Muscle of arm (tissue), 1 donor: ENCODE measurements at regions not wholly inside any gene's neighbourhood (a gene's known extent, or its start where the extent isn't known, plus 50 kb on each side); places are given as distances from the start of the nearest gene placed in this dataset.
A peak's percentile ranks its signal among the peaks of the same experiment; 100 is the strongest.

Source experiments
- DNase-seq: peaks from one replicate; pipeline ENCODE4 v3.0.0-alpha.2; 2013

DNA sequence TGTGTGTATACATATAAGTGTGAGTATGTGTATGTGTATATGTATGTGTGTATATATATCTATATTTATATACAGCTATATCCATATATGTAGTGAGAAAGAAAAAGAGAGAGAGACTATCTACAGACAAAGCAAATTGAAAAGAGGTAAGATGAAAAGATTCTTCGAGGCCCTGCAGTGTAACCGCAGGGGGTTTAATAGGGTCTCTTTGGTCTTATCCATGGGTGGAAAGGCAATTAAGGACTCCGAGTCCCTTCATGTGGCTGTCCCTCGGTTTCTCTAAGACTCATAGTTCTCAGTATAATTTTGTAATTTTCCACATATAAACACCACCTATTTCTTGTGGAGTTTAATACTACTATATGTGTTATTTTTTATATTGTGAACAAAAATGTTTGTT, 50.6 kb upstream of the JAZF1 start:
- DNase-seq = no peak

DNA sequence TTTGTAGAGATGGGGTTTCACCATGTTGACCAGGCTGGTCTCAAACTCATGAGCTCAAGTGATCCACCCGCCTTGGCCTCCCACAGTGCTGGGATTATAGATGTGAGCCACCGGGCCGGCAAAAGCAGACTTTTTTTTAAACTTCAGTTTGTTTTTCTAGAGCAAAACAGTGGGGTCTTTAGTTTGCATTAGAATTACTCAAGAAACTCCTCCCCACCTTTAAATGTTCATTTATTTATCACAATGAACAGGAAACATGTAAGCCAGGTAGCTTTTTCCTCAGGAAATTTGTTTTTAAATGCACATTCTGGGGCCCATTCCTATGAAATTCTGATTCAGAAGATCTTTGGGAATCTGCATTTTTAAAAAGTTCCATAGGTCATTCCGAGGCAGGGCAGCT, 56.0 kb upstream of the JAZF1 start:
- DNase-seq = no peak

DNA sequence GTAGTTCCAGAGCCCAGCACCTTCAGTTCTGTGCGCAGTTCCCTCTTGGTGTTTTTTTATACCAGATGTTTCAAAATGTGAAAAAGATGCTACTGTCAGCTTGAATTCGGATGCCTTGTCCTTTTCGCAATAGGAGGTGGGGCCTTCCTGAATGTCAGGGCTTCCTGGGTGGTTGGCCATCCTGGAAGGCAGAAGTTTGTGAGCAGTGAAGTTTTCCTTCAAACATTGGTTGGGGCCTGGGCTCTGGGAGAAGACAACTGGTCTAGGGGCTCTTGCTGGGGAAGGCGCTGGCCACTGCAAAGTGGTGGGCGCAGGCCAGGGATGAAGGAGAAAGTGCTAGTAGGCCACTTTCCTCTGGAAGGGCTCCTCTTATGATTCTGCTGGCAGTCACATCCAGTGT, 56.8 kb upstream of the JAZF1 start:
- DNase-seq = no peak

DNA sequence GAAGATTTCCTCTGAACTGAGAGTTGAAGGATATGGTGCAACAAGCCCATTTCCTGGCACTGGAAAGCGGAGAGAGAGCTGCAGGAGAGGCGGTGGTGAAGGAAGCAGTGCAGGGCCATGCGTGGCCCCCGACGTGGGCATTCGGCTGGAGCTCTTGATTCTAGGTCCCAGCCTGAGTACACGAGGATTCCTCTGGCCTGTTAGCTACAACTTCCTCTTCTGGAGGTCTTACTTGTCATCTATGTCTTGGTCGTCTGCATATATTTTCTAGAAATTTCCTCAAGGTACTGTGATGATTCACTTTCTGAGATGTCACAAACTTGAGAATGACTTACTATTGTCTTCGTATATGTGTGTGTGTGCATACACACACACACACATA, 59.2 kb upstream of the JAZF1 start:
- DNase-seq = no peak

DNA sequence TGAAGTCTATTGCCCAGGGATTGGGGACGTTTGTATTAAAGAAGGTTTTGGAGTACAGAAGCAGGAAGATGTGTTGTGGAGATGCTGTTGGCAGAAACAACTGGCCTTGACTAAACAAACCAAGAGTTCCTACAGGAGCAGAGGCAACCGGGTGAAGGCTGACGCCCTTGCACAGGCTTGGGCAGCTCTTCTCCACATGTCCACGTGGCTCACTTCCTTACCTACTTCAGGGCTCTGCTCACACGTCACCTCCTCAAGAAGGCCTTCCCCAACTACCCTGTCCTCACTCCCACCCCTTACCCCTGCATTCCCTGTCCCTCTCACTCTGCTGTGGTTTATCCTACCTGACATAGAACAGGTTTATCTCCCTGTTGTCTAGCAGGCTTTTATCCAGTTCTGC, 59.9 kb upstream of the JAZF1 start:
- no peak for DNase-seq

DNA sequence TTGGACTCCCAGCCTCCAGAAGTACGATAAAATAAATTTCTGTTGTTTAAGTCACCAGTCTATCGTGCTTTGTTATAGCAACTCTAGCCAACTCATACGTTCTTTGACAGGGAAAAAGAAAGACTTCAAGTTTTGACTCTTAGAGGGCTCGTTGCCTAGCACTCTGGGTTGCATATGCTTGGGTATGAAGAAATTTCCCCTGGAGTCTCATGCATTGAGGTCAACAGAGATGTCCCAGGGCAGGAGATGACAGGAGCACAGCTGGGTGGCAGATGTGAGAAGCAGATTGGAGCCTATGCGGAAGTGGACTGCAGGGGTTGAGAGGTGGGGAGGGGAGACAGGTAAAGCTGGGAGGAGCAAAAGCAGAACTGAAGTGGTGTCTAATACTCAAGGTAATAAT, 63.3 kb upstream of the JAZF1 start:
- no peak for DNase-seq

DNA sequence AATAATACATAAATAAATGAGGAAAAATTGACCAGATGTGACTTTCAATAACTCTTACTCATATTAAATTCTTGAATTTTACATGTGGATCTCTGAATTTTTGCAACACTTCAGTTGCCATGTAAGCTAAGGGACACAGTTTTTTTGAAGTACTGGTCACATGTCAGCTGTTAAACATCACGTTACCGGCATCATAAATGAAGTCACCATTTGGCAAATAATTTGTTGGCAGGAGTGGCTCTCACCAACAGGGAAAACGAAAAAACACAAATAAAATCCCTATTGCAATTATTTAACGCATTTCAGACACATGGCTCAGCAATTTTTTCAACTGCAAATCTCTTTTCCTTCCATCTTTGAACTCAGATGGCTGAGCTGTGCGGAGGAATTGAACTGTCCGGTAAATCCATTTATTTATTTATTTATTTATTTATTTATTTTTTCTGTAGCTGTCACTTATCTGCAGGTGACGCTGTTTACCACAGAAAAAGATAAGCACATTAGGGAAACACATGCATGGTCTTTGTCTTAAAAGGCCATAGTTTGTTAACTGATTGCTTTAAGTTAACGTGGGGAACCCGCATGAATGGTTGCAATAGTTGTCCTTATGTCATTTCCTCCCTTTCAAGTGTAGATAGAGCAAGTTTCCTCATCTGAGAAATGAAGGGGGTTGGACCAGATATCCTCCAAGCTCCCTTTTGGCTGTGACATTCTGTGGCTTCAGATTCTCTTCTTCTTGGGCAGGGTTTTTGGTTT, 64.7 kb upstream of the JAZF1 start:
- DNase-seq = peak; percentile 56

DNA sequence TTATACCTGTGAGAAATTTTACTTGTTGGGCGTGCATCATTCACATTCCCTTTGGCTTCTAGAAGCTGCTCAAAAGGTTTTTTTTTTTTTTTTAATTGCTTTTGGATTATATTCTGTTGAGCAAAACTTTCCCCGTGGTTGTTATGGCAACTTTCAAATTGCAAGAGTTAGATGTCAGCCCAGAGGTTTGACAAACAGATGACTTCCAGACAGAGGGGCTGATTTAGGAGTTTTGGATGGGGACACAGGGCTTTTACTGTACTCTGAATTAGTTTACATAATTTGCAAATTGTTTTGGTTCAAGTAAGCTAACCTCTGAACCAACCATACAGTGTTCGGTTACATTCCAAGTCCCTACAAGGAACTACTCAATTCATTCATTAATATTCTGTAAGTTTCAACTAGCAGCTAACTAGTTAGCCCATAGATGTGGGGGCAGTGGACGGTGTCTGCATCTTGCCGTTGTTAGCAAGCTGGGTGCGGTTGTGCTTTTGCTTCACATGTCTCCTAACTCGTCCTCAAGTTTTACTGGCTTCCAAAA, 66.4 kb upstream of the JAZF1 start:
- no peak for DNase-seq

DNA sequence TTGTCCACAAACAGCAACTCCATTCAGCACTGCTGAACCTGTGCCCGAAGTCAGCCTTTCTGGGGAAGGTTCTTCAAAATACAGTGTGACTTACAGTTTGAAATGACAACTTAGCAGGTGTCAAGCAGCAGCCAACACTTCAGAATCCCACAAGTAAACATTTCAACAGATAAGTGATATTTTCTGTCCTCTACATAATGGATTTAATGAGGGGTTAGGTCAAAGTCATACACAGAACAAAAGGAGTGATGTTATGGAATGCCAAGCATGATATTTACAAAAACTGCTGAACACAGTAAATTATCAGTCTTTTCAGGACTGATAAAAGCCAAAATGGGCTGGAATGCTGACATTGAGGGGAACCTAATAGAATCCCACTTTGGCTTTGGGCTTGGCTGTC, 77.6 kb upstream of the JAZF1 start:
- no peak for DNase-seq

DNA sequence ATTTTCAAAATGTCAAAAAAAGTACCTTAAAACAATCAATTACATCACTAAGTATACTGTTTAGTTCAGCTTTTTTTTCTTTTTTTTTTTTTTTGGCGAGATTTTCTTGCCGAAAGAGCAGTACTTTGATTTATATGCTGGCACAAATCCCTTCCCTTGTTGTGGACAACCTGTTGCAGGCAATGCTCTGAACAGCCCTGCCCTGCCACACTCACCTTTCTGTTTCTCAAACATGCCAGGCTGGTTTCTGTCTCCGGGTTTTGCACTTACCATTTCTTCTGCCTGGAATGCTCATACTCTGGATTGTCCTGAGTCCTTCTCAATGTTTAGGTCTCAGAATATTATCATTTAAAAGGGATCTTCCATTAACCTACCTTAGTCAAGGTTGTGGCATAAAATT, 80.4 kb upstream of the JAZF1 start:
- DNase-seq = no peak

DNA sequence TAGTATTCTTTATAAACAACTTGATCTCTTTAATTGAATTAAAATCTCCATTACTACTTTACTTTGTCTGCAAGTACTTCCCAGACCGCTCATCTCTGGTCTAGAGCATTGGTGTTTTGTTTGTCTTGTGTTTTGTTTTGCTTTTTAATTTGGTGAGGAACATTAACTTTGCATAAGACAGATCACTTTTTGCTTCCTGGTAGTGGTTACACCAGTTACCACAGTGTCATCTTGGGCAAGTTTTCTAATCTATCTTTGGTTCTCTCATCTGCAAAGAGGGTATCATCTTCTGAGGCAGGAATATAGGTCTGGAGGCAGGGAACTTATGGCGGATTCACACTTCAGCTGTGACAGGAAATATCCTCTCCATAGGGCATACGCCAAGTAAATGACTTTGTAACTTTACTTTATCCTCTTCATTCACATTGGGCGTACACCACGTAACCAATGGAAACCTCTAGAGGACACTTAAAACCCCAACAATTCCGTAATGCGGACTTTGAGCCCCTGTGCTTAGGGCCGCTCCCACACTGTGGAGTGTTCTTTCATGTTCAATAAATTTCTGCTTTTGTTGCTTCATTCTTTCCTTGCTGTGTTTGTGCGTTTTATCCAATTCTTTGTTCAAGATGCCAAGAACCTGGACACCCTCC, 83.2 kb upstream of the JAZF1 start:
- DNase-seq = no peak

DNA sequence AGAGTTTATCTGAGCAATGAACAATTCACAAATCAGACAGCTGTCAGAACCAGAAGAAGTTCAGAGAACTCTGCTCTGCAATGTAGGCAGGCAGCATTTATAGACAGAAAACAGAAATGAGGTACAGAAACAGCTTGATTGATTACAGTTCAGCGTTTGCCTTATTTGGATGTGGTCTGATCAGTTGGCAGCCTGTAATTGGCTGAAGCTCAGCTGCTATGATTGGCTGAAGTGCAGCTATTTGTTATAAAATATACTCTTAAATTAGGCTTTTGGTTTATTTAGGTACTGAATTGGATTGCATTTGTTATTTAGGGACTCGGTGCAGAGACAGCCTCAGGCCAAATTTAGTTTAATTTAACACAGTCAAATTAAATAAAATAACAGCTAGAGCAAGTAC, 85.8 kb upstream of the JAZF1 start:
- DNase-seq = no peak

DNA sequence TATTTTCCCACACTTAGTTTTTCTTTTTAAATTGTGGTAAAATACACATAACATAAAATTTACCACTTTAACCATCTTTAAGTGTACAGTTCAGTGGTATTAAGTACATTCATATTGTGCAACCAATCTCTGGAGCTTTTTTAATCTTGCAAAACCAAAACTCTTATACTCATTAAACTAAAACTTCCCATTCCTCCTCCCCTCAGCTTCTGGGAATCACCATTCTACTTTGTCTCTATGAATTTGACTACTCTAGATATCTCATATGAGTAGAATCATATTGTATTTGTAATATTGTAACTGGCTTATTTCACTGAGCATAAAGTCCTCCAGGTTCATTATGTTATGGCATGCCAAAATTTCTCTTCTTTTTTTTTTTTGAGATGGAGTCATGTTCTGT, 86.4 kb upstream of the JAZF1 start:
- DNase-seq = no peak

DNA sequence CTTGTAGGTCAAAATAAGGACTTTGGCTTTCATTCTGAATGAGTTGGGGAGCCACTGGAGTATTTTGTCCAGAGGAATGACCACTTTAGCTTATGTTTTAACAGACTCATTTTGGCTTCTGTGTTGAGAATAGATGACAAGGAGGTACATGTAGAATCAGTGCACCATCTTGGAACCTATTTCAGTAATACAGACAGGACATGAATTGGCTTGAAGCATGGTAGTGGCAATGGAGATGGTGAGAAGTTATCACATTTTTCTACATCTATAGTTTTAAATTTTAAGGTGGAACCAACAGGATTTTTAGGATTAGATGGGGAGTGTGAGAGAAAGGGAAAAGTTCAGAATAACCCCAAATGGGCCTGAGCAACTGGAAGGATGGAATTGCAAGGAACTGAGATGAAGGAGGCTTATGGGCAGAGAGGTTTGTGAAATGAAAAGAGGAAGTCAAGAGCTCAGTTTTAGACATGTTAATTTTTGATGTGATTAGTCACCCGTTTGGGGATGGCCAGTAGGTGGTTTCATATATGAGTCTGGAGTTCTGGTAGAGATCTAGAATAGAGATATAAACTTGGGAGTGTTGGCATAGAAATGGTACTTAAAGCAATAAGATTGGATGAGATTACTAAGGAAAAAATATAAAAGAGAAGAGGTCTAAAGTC, 89.2 kb upstream of the JAZF1 start:
- DNase-seq = no peak

DNA sequence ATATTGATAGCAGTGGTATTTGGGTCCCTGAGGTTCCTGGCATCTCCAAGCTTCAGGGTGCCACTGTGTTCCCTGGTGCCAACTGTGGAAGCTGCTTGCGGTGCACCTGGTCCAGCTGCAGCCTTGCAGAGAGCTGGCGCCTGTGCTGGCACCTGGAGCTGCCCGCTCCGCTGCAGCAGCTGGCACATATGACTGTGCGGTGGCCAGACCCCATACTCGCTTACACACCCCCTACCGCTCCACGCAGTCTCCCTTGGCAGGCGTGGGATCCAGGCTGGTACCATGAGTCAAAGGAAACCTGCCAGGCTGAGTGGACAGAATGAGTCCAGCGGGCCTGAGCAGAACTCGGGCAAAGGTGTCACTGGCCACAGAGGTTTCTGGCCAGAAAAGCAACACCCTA, 89.9 kb upstream of the JAZF1 start:
- no peak for DNase-seq

DNA sequence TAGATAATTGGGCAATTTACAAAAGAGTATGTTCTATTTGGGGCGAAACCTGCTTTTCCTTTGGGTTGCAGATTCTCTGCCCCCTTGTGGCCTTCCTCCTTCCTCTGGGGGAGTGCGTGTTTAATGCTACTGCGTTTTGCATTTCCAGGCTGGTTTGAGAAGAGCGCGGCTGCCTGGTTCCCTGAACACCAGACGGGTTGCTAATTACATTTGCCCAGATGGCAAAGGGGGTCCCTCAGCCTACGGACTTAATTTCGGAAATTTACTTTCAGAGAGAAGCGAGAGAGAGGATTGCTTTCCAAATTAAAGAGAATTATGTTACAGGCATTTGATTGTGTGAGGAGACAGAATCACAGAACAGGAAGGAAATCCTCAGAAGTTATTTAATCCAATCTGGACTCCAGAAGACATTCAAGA, 91.9 kb upstream of the JAZF1 start:
- DNase-seq = no peak

DNA sequence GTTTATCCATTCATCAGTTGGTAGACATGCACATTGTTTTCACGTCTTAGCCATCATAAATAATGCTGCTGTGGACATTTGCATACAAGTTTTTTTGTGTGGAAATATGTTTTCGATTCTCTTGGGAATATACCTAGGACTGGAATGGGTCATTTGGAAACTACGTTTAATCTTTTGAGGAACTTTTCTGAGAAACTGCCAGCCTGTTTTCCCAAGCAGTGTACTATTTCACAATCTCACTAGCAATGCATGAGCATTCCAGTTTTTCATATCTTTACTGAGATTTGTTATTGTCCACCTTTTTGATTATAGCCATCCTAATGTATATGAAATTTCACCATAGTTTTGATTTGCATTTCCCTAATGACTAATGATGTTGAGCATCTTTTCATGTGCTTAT, 95.7 kb upstream of the JAZF1 start:
- no peak for DNase-seq

DNA sequence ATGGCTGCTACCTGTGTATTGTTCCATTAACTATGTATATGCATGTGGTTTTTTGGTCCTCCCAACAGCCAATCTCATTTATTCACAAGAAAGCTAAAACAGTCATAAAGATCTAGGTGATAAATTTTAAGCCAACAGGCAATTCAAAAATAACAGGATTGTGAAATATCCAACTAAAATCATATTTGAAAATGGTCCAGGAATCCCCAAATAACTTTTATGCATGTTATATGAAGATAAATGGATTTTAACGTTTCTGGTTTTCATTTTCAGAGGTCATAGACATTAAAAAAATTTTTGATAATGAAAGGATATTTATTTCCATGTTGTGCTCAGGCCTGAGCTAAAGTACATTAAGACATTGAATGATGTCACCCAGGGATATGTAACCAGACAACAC, 96.8 kb upstream of the JAZF1 start:
- no peak for DNase-seq

DNA sequence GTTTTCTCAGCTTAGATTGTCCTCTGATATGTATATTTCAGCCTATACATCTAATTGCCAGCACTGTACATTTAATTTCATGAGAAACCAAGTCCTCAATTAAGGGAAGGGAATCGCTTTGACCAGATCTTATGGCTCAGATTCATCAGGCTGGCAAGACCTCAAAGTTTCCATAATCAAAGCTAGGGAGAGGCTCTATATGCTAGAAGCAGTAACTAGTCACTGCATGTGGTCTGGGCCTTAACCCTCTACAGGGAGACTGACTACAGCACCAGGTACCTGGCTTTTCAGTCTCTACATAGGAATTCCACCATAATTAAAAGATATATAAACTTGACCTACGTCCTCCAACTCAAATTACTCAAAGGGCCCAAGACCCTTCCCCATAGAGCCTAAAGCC, 97.4 kb upstream of the JAZF1 start:
- no peak for DNase-seq

DNA sequence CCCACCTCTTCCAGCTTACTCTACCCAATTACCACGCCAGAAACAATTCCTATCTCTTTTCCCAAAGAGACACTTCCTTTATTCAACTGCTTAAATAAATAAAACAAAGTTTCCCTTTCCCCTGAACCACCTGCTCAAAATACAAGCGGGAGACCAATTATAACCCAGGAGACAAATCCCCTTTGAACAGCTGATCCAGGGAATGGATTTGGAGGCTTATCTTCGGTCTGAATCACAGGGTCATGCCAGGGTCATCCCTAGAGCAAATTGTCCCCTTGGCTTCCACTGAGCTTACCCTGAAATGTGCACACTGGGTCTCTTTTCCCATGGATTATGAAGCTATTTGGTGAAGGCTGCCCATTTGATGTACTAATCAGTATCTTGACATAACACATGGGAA, 99.9 kb upstream of the JAZF1 start:
- no peak for DNase-seq

DNA sequence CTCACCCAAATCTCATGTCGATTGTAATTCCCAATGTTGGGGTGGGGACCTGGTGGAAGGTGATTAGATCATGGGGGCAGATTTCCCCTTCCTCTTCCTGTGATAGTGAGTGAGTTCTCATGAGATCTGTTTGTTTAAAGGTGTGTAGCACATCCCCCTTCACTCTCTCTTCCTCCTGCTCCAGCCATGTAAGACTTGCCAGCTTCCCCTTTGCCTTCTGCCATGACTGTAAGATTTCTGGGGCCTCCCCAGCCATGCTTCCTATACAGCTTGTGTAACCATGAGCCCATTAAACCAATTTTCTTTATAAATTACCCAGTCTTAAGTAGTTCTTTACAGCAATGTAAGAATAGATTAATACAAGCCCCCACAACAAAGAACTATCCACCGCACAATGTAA, 109.9 kb upstream of the JAZF1 start:
- no peak for DNase-seq

DNA sequence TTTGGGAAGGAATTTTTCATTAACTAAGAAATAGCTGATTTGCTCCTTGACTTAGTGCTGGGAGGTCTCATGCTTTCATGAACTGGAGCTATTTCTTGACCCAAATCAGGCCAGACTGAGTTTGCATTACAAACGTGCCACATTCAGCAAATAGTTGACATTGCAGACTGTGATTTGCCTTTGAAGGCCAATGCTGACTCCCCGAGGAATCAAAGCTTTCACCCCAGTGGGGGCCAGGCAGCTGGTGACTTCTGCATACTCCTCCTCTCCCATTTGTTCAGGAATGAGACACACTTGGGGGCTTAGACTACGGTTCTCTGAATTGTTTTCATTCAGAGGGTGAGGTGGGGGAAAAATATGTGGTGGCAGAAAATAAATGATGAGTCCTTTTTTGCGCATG, 111.0 kb upstream of the JAZF1 start:
- no peak for DNase-seq

DNA sequence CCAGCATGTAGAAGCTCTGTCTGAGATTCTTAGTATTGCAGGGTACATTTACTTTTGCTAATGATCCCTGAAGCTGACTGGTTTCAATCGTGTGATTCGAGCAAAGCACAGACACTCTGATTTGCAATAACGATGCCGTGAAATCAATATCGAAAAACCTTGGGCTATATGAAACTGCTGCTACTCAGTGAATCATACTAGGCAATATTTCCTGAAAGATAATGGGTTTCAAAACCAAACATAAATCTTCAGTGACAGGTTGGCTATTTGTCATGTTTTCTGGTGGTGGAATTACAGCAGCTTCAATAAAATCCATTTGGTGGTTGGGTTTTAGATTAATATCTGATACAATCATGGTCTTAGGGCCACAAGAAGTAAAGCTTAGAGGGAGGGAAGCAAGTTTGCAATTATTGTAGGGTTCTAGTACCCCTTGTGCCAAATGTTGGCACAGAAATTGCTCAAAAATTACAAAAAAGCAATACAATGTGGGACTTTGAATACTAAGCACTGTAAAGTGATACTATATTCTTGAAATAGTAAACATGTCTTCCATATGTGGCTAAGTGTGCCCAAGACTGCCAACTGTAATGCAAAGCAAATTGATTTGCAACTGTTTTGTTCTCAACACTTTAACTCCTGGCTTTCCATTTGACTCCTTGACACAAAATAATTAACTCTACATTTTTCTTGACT, 112.4 kb upstream of the JAZF1 start:
- no peak for DNase-seq
